ENCODE measurements at regions not wholly inside any gene's neighbourhood (a gene's known extent, or its start where the extent isn't known, plus 50 kb on each side); places are given as distances from the start of the nearest gene placed in this dataset.

DNA sequence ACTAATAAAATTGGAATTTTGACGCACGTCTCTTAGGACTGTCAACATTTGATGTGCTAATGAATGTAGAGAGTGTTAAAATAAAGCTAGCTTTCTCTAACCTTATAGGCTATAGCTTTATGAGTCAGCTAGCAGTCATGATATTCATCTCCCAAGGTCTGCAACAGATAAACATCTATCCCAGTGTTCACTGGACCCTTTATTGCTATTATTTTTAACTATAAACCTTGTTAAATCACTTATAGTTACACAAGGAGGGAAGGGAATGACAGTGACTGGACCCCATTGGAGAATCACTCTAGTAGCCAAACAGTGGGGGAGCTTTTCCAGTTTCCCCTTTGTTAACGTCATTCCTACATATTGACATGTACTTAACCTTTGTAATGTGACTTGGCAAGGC is 67.9 kb upstream of the SHISA3 start:
- Histone ChIP-seq H3K36me3 (no peaks in the 10 kb centered on the region), H3K27ac (no peak overlapping the region), H3K9me3 (no peaks in the 10 kb centered on the region), H3K27me3 (no peaks in the 10 kb centered on the region), H3K4me3 (replicated peaks in 1 of 3) (no peak overlapping the region), H3K4me1 (no peaks in the 10 kb centered on the region)
- DNase-seq, result no peak
- intact Hi-C loops (cut with DNase I), result no loop called here
- TF ChIP-seq, protein P1, sequence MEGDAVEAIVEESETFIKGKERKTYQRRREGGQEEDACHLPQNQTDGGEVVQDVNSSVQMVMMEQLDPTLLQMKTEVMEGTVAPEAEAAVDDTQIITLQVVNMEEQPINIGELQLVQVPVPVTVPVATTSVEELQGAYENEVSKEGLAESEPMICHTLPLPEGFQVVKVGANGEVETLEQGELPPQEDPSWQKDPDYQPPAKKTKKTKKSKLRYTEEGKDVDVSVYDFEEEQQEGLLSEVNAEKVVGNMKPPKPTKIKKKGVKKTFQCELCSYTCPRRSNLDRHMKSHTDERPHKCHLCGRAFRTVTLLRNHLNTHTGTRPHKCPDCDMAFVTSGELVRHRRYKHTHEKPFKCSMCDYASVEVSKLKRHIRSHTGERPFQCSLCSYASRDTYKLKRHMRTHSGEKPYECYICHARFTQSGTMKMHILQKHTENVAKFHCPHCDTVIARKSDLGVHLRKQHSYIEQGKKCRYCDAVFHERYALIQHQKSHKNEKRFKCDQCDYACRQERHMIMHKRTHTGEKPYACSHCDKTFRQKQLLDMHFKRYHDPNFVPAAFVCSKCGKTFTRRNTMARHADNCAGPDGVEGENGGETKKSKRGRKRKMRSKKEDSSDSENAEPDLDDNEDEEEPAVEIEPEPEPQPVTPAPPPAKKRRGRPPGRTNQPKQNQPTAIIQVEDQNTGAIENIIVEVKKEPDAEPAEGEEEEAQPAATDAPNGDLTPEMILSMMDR (IDR thresholded peaks at IDR 0.05), result no peak
- WGBS, 2 donors, result 37 to 62% methylated on average over 3 of the region's 3 CpGs

DNA sequence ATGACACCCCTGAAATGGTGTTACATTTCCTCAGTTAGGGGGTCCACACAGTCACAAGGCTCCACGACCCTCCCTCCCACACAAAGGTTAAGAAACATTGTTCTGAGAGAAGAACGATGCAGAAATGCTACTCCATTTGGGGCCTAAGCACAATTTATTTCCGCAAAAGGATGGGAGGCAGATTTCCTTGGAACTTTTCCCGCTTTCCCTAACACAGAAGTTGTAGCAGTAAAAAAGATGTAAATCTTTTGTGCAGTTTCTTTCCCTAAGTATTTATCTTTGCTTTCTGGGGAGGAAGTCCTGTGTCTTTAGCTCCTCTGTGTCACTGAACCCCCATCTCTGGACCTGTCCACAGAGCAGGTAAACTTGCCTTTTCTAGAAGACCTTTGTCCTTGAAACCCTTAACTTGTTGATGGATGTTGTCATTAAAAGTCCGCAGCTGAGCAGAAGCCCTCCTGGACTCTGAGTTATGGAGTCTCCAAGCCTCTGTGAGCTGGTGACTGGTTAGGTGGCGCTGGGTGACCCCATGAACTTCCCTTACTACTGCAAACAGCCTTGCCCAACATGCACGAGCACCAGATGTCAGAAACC is 67.2 kb upstream of the SHISA3 start:
- H3K27ac ChIP-seq, result no peak overlapping the region
- H3K27me3 ChIP-seq, result no peaks in the 10 kb centered on the region
- WGBS, 2 donors, result 77 to 88% methylated on average over 7 of the region's 7 CpGs
- no peak for DNase-seq
- H3K9me3 ChIP-seq, result no peaks in the 10 kb centered on the region
- no peak overlapping the region for H3K4me3 ChIP-seq (replicated peaks in 1 of 3)
- H3K4me1 ChIP-seq, result no peaks in the 10 kb centered on the region
- TF ChIP-seq, protein P1 (IDR thresholded peaks at IDR 0.05), result no peak
- no peak for TF ChIP-seq POLR2A (IDR thresholded peaks at IDR 0.05)
- intact Hi-C loops (cut with DNase I), result no loop called here
- no peaks in the 10 kb centered on the region for H3K36me3 ChIP-seq

DNA sequence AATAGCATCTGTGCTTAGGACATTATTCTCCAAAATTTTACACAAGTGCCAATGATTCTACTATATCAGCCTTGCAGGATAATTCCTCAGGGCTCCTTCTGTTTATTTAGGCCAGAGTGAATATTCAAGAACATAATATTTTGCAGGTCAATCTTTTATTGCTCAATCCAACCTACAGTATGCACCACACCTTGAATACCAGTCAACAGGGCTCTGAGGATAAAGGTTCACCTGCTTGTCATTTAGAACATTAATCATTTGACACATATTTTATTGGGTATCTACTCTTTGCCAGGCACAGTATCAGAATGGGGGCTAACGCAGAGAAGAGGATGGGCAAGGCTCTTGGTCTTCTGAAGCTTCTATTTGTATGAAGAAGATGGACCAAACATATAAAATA is 66.2 kb upstream of the SHISA3 start:
- intact Hi-C loops (cut with DNase I), result no loop called here
- no peaks in the 10 kb centered on the region for H3K27me3 ChIP-seq
- H3K9me3 ChIP-seq, result no peaks in the 10 kb centered on the region
- H3K4me1 ChIP-seq, result no peaks in the 10 kb centered on the region
- no peak overlapping the region for H3K27ac ChIP-seq
- 86 to 94% methylated on average over 1 of the region's 1 CpG for WGBS, 2 donors
- TF ChIP-seq, protein P1 (IDR thresholded peaks at IDR 0.05), result no peak
- no peak for TF ChIP-seq POLR2A (IDR thresholded peaks at IDR 0.05)
- DNase-seq, result no peak
- H3K36me3 ChIP-seq, result no peaks in the 10 kb centered on the region
- no peak overlapping the region for H3K4me3 ChIP-seq (replicated peaks in 1 of 3)

DNA sequence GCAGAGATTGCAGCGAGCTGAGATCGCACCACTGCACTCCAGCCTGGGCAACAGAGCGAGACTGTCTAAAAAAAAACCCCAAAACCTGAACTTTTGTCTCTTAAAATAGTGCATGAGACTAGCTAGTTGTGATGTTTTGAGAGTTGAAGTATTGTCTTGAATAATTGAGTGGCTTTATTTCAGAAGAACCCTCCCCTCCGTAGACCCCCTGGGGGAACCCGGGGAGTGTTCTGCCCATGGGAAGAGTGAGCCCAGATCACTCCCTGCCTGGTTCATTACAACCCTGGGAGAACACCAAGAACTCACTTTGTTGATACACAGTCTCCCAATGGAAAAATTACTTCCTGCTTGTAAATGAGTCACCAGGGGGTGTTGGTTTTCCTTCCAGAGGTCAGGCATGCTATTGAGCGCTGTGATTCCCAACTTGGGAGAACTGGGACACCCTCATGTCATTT is 65.3 kb upstream of the SHISA3 start:
- 71 to 76% methylated on average over 6 of the region's 6 CpGs for WGBS, 2 donors
- no peak overlapping the region for H3K27ac ChIP-seq
- H3K36me3 ChIP-seq, result no peaks in the 10 kb centered on the region
- H3K9me3 ChIP-seq, result no peaks in the 10 kb centered on the region
- no peaks in the 10 kb centered on the region for H3K27me3 ChIP-seq
- TF ChIP-seq POLR2A (IDR thresholded peaks at IDR 0.05), result no peak
- TF ChIP-seq, protein P1 (IDR thresholded peaks at IDR 0.05), result no peak
- no peaks in the 10 kb centered on the region for H3K4me1 ChIP-seq
- H3K4me3 ChIP-seq (replicated peaks in 1 of 3), result no peak overlapping the region
- intact Hi-C loops (cut with DNase I), result no loop called here
- DNase-seq, result no peak

DNA sequence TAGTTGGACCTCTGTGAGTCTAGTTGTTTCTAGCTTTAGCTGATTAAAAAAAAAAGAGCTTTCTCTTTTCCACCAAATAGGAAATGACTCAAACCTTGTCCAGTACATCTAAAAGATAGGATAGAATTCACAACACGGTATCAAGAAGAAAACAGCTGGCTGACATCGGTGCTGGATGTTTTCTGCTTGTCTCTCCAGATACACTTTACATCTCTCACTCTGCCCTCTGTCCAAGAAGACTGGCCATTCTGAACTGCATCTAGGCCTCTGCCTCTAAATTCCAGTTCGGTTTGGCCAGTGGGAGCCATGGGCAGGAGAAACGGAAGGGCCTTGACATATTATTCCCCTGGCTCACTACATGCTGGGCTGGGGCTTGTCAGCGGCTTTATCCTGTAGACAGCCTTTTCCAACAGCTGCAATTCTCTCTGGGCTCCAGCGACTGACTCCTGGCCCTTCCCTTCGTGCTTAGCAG is 57.3 kb upstream of the SHISA3 start:
- DNase-seq, result peak in 1 of 2 donors; percentile 9
- Histone ChIP-seq H3K27me3 (no peaks in the 10 kb centered on the region), H3K4me3 (replicated peaks in 1 of 3) (no peak overlapping the region), H3K27ac (peak overlapping the region in 1 of 3 donors; percentile 12), H3K9me3 (no peaks in the 10 kb centered on the region), H3K4me1 (no peaks in the 10 kb centered on the region), H3K36me3 (no peaks in the 10 kb centered on the region)
- intact Hi-C loops (cut with DNase I), result no loop called here
- TF ChIP-seq, protein P1 (IDR thresholded peaks at IDR 0.05), result no peak
- TF ChIP-seq POLR2A (IDR thresholded peaks at IDR 0.05), result no peak
- WGBS, 2 donors, result 55 to 61% methylated on average over 7 of the region's 7 CpGs
